ENCODE measurements at regions not wholly inside any gene's neighbourhood (a gene's known extent, or its start where the extent isn't known, plus 50 kb on each side); places are given as distances from the start of the nearest gene placed in this dataset.

GRCh38 chr4:152118819-152119553 lies 358.2 kb upstream of the GATB start:
- Mint-ChIP-seq H3K4me3 (no peak overlapping the region), H3K9me3 (ENCODE audit: low read depth) (peaks cover 11% of the 10 kb centered on the region), H3K27me3 (no peaks in the 10 kb centered on the region), H3K36me3 (peaks cover 18% of the 10 kb centered on the region), H3K4me1 (peaks cover 27% of the 10 kb centered on the region), H3K27ac (no peak overlapping the region)
- DNase-seq (no peak), ATAC-seq (no peak)
- CTCF ChIA-PET = no interaction called here

- Mint-ChIP-seq H3K36me3 (peaks cover 13% of the 10 kb centered on the region), H3K4me3 (no peak overlapping the region)
Measured at GRCh38 chr4:152117933-152118507, 357.2 kb upstream of the GATB start.

GRCh38 chr4:152117520-152117919 lies 356.7 kb upstream of the GATB start:
- H3K4me3 Mint-ChIP-seq = no peak overlapping the region
- no peak for ATAC-seq
- H3K27ac Mint-ChIP-seq = no peak overlapping the region
- peaks cover 8% of the 10 kb centered on the region for H3K9me3 Mint-ChIP-seq (ENCODE audit: low read depth)
- DNase-seq = no peak
- peaks cover 33% of the 10 kb centered on the region for H3K4me1 Mint-ChIP-seq
- CTCF ChIA-PET = no interaction called here
- H3K36me3 Mint-ChIP-seq = peaks cover 13% of the 10 kb centered on the region
- no peaks in the 10 kb centered on the region for H3K27me3 Mint-ChIP-seq

More at GRCh38 chr4:152117933-152118507, 357.2 kb upstream of the GATB start:
- no peak for DNase-seq
- Mint-ChIP-seq H3K4me1 (peaks cover 28% of the 10 kb centered on the region), H3K9me3 (ENCODE audit: low read depth) (peaks cover 8% of the 10 kb centered on the region), H3K27me3 (no peaks in the 10 kb centered on the region), H3K27ac (no peak overlapping the region)
- CTCF ChIA-PET = no interaction called here
- no peak for ATAC-seq

GRCh38 chr4:152117054-152117453 lies 356.2 kb upstream of the GATB start:
- CTCF ChIA-PET = no interaction called here
- Mint-ChIP-seq H3K36me3 (peaks cover 13% of the 10 kb centered on the region), H3K27ac (no peak overlapping the region), H3K27me3 (no peaks in the 10 kb centered on the region), H3K4me3 (no peak overlapping the region), H3K4me1 (peaks cover 35% of the 10 kb centered on the region), H3K9me3 (ENCODE audit: low read depth) (peaks cover 8% of the 10 kb centered on the region)
- ATAC-seq = no peak
- no peak for DNase-seq

- H3K4me1 Mint-ChIP-seq = peaks cover 37% of the 10 kb centered on the region
- peak; percentile 66 for DNase-seq
- peak; percentile 68 for ATAC-seq
- CTCF ChIA-PET = interaction anchor here (0.9 to 1.5 kb wide), 2 partner anchors 13 to 16 kb away, joined by 3 read pairs; no protein-coding TSS in a partner anchor
- no peaks in the 10 kb centered on the region for H3K27me3 Mint-ChIP-seq
- peaks cover 8% of the 10 kb centered on the region for H3K9me3 Mint-ChIP-seq (ENCODE audit: low read depth)
- H3K27ac Mint-ChIP-seq = peak overlapping the region; percentile 88
- H3K36me3 Mint-ChIP-seq = peaks cover 13% of the 10 kb centered on the region
- H3K4me3 Mint-ChIP-seq = no peak overlapping the region
Measured at GRCh38 chr4:152115794-152116193, 355.0 kb upstream of the GATB start.

GRCh38 chr4:152115118-152115517 lies 354.3 kb upstream of the GATB start:
- Mint-ChIP-seq H3K4me1 (peaks cover 40% of the 10 kb centered on the region), H3K4me3 (no peak overlapping the region), H3K36me3 (peaks cover 13% of the 10 kb centered on the region), H3K27ac (peak overlapping the region; percentile 88), H3K9me3 (ENCODE audit: low read depth) (peaks cover 8% of the 10 kb centered on the region), H3K27me3 (no peaks in the 10 kb centered on the region)
- CTCF ChIA-PET = interaction anchor here (0.9 to 1.5 kb wide), 2 partner anchors 12 to 17 kb away, joined by 3 read pairs; no protein-coding TSS in a partner anchor
- no peak for DNase-seq
- no peak for ATAC-seq

GRCh38 chr4:152114562-152114961 lies 353.8 kb upstream of the GATB start:
- no peak for ATAC-seq
- H3K27ac Mint-ChIP-seq = no peak overlapping the region
- CTCF ChIA-PET = interaction anchor here (0.9 to 1.5 kb wide), 2 partner anchors 11 to 17 kb away, joined by 3 read pairs; no protein-coding TSS in a partner anchor
- DNase-seq = no peak
- no peak overlapping the region for H3K4me3 Mint-ChIP-seq
- peaks cover 13% of the 10 kb centered on the region for H3K36me3 Mint-ChIP-seq
- H3K9me3 Mint-ChIP-seq (ENCODE audit: low read depth) = peaks cover 8% of the 10 kb centered on the region
- peaks cover 41% of the 10 kb centered on the region for H3K4me1 Mint-ChIP-seq
- H3K27me3 Mint-ChIP-seq = no peaks in the 10 kb centered on the region

- ATAC-seq = no peak
- H3K27me3 Mint-ChIP-seq = no peaks in the 10 kb centered on the region
- H3K36me3 Mint-ChIP-seq = peaks cover 13% of the 10 kb centered on the region
- no peak overlapping the region for H3K4me3 Mint-ChIP-seq
- no peak overlapping the region for H3K27ac Mint-ChIP-seq
- peaks cover 44% of the 10 kb centered on the region for H3K4me1 Mint-ChIP-seq
- CTCF ChIA-PET = no interaction called here
- DNase-seq = no peak
- peaks cover 8% of the 10 kb centered on the region for H3K9me3 Mint-ChIP-seq (ENCODE audit: low read depth)
Measured at GRCh38 chr4:152112887-152113286, 352.1 kb upstream of the GATB start.

GRCh38 chr4:152112190-152112589 lies 351.4 kb upstream of the GATB start:
- CTCF ChIA-PET = interaction anchor here (0.7 kb wide), 1 partner anchor 404 kb away, joined by 4 read pairs; no protein-coding TSS in a partner anchor
- no peak for ATAC-seq
- Mint-ChIP-seq H3K4me3 (no peak overlapping the region), H3K36me3 (peaks cover 13% of the 10 kb centered on the region), H3K27me3 (no peaks in the 10 kb centered on the region), H3K27ac (no peak overlapping the region), H3K4me1 (peaks cover 45% of the 10 kb centered on the region), H3K9me3 (ENCODE audit: low read depth) (peaks cover 8% of the 10 kb centered on the region)
- no peak for DNase-seq

GRCh38 chr4:152110780-152111179 lies 350.0 kb upstream of the GATB start:
- no peak overlapping the region for H3K27ac Mint-ChIP-seq
- DNase-seq (no peak), ATAC-seq (no peak)
- CTCF ChIA-PET = no interaction called here
- H3K4me3 Mint-ChIP-seq = no peak overlapping the region
- no peaks in the 10 kb centered on the region for H3K9me3 Mint-ChIP-seq (ENCODE audit: low read depth)
- peaks cover under 1% of the 10 kb centered on the region for H3K36me3 Mint-ChIP-seq
- H3K27me3 Mint-ChIP-seq = no peaks in the 10 kb centered on the region
- peaks cover 43% of the 10 kb centered on the region for H3K4me1 Mint-ChIP-seq

- H3K36me3 Mint-ChIP-seq = peaks cover 3% of the 10 kb centered on the region
- no peak for ATAC-seq
- no peak overlapping the region for H3K27ac Mint-ChIP-seq
- H3K4me3 Mint-ChIP-seq = no peak overlapping the region
- CTCF ChIA-PET = no interaction called here
- peaks cover 34% of the 10 kb centered on the region for H3K4me1 Mint-ChIP-seq
- DNase-seq = no peak
- H3K27me3 Mint-ChIP-seq = no peaks in the 10 kb centered on the region
- no peaks in the 10 kb centered on the region for H3K9me3 Mint-ChIP-seq (ENCODE audit: low read depth)
Measured at GRCh38 chr4:152109531-152110509, 349.0 kb upstream of the GATB start.

GRCh38 chr4:152107736-152108500 lies 347.1 kb upstream of the GATB start:
- Mint-ChIP-seq H3K4me1 (peaks cover 32% of the 10 kb centered on the region), H3K4me3 (no peak overlapping the region), H3K27me3 (no peaks in the 10 kb centered on the region), H3K9me3 (ENCODE audit: low read depth) (no peaks in the 10 kb centered on the region), H3K36me3 (peaks cover 6% of the 10 kb centered on the region), H3K27ac (no peak overlapping the region)
- ATAC-seq = no peak
- DNase-seq = no peak
- CTCF ChIA-PET = no interaction called here

Data from activated CD8-positive, alpha-beta memory T cell treated with anti-CD3 and anti-CD28 coated beads, Interleukin-2, amount 10 ng/mL, durations not matched to agents 7 days and 5 days (primary cell).